ENCODE measurements at regions not wholly inside any gene's neighbourhood (a gene's known extent, or its start where the extent isn't known, plus 50 kb on each side); places are given as distances from the start of the nearest gene placed in this dataset.

- H4K8ac ChIP-seq (ENCODE audit: extremely low read depth, insufficient read depth, low read length) = no peak overlapping the region
- H3K18ac ChIP-seq (ENCODE audit: extremely low read depth, low read length) = no peak overlapping the region
- no peaks in the 10 kb centered on the region for H4K20me1 ChIP-seq (replicated peaks in 1 of 2; ENCODE audit: control insufficient read depth in 1 of 2, insufficient read depth in 2 of 2, low read length in 2 of 2)
- no peak overlapping the region for H3K4ac ChIP-seq (replicated peaks; ENCODE audit: insufficient read length, low read depth, low read length)
- H3K4me2 ChIP-seq (ENCODE audit: insufficient read depth in 1 of 2, low read depth in 2 of 2, low read length in 2 of 2) = no peak overlapping the region
- no peak overlapping the region for H3K27ac ChIP-seq (ENCODE audit: low read depth, low read length)
- peaks cover 0 to 7% (median 3%) of the 10 kb centered on the region in 4 experiments; a peak in 4 of 7 replicates for H3K4me1 ChIP-seq (replicated peaks in 1 of 4; ENCODE audit: control insufficient read depth in 3 of 4, insufficient read depth in 4 of 4, low read length in 3 of 4)
- no peak overlapping the region for H3K14ac ChIP-seq (ENCODE audit: insufficient read length)
- no peak for TF ChIP-seq HDAC6 (IDR thresholded peaks at IDR 0.05; ENCODE audit: low read depth, low read length)
- TF ChIP-seq TCF12 (IDR thresholded peaks at IDR 0.05; ENCODE audit: low read depth, low read length) = no peak
- TF ChIP-seq CEBPB (IDR thresholded peaks at IDR 0.05; ENCODE audit: low read depth, low read length) = no peak
- no peak for TF ChIP-seq TBP (IDR thresholded peaks at IDR 0.05; ENCODE audit: low read depth, low read length)
- TF ChIP-seq BRCA1 (IDR thresholded peaks at IDR 0.05; ENCODE audit: low read depth, low read length) = no peak
- TF ChIP-seq SIX5 (IDR thresholded peaks at IDR 0.05; ENCODE audit: low read depth, low read length) = no peak
- TF ChIP-seq TAF1 (IDR thresholded peaks at IDR 0.05; ENCODE audit: low read depth, low read length) = no peak
- TF ChIP-seq CBX5 (IDR thresholded peaks at IDR 0.05; ENCODE audit: low read depth, low read length) = no peak
- no peak for TF ChIP-seq BACH1 (IDR thresholded peaks at IDR 0.05; ENCODE audit: low read length)
- ChIA-PET POLR2A (ENCODE audit: partially characterized antibody) (no interaction called here), CTCF (ENCODE audit: partially characterized antibody) (interaction anchor here (0.6 to 1.2 kb wide), 3 partner anchors 19 to 178 kb away, joined by 3 read pairs; no protein-coding TSS in a partner anchor)
- H2AK5ac ChIP-seq (ENCODE audit: low read depth, low read length) = no peak overlapping the region
- H3K56ac ChIP-seq (replicated peaks; ENCODE audit: insufficient read length, low read depth, low read length) = no peak overlapping the region
- no peak overlapping the region for H4K91ac ChIP-seq (replicated peaks; ENCODE audit: insufficient read length, low read length)
- no peaks in the 10 kb centered on the region for H3K79me1 ChIP-seq (ENCODE audit: low read depth, low read length)
- H3K79me2 ChIP-seq (ENCODE audit: control insufficient read depth in 1 of 2, insufficient read depth in 2 of 2, low read length in 2 of 2) = no peaks in the 10 kb centered on the region
- no peak overlapping the region for H4K5ac ChIP-seq (ENCODE audit: insufficient read length, low read depth, low read length)
- 84% methylated on average over 9 of the region's 9 CpGs; no CpG with 5 or more reads in 1 of the 2 experiments for WGBS, 2 experiments (ENCODE audit: extremely low coverage in 1 of 2, insufficient coverage in 1 of 2, insufficient read length in 1 of 2, insufficient replicate concordance in 2 of 2, low coverage in 1 of 2, low lambda C conversion rate in 2 of 2, missing lambda C conversion rate in 1 of 2)
- no peaks in the 10 kb centered on the region; a peak in 1 of 8 replicates for H3K36me3 ChIP-seq (ENCODE audit: control insufficient read depth in 2 of 4, insufficient read depth in 4 of 4, low read length in 3 of 4)
- H3K9me3 ChIP-seq (ENCODE audit: insufficient read depth in 2 of 2, low read depth in 1 of 2, low read length in 1 of 2) = no peaks in the 10 kb centered on the region
- DNase-seq (ENCODE audit: low read depth in 1 of 2, low spot score in 2 of 2) (no peak), FAIRE-seq (no peak)
- no peak overlapping the region for H2BK15ac ChIP-seq (ENCODE audit: low read length)
- H2BK5ac ChIP-seq (ENCODE audit: low read depth, low read length) = no peak overlapping the region
- H3K27me3 ChIP-seq (replicated peaks in 1 of 4; ENCODE audit: control insufficient read depth in 3 of 4, extremely low read depth in 1 of 4, insufficient read depth in 3 of 4, low read length in 3 of 4) = no peaks in the 10 kb centered on the region
- no peak overlapping the region for H3K23ac ChIP-seq (ENCODE audit: insufficient read length)
- H2BK120ac ChIP-seq (replicated peaks; ENCODE audit: low read depth, low read length) = no peak overlapping the region
- no peaks in the 10 kb centered on the region for H3K23me2 ChIP-seq (ENCODE audit: low read depth, low read length)
- H2BK20ac ChIP-seq (ENCODE audit: low read length) = no peak overlapping the region
- H2BK12ac ChIP-seq (ENCODE audit: low read depth, low read length) = no peak overlapping the region
- no peak overlapping the region; the same call in 1 of the 2 replicates for H2AFZ ChIP-seq (ENCODE audit: low read length)
- no peak overlapping the region for H3K4me3 ChIP-seq (ENCODE audit: extremely low read depth in 1 of 4, insufficient read depth in 2 of 4, low read depth in 3 of 4, low read length in 4 of 4)
- no peak overlapping the region for H3K9ac ChIP-seq (replicated peaks in 1 of 4; ENCODE audit: extremely low read depth in 1 of 4, low read depth in 3 of 4, low read length in 3 of 4)
These were observed 341.8 kb upstream of the TBL1XR1 start for GRCh38 chr3:177538750-177539730.
